ENCODE measurements at regions not wholly inside any gene's neighbourhood (a gene's known extent, or its start where the extent isn't known, plus 50 kb on each side); places are given as distances from the start of the nearest gene placed in this dataset.
"Not testable (repeated sequence)": the region's sequence is repeated elsewhere in the genome, so short reads cannot be mapped to it uniquely, and the experiment has no call there.

DNA sequence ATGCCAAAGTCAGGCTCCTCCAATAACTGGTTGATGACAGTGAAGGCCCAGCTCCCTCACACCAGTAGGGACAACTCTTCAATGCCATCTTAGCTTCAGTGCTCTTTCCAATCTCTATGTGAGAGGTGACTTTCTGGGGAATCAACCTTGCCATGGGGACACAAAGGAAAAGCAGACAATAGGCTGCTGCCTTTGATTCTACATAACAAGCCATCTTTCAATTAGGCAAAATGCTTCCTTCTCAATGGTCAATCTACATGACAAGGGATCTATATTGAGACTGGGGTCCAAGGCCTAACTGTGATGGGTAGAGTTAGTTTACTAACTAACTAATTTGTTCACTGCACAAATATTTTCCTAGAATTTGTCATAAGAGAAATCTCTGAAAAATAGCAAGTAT is 1417.5 kb upstream of the SEL1L start:
- no peak for TF ChIP-seq EZH2 (IDR thresholded peaks at IDR 0.05; ENCODE audit: borderline replicate concordance, low read depth, low read length, severe bottlenecking)
- TF ChIP-seq, protein P1, sequence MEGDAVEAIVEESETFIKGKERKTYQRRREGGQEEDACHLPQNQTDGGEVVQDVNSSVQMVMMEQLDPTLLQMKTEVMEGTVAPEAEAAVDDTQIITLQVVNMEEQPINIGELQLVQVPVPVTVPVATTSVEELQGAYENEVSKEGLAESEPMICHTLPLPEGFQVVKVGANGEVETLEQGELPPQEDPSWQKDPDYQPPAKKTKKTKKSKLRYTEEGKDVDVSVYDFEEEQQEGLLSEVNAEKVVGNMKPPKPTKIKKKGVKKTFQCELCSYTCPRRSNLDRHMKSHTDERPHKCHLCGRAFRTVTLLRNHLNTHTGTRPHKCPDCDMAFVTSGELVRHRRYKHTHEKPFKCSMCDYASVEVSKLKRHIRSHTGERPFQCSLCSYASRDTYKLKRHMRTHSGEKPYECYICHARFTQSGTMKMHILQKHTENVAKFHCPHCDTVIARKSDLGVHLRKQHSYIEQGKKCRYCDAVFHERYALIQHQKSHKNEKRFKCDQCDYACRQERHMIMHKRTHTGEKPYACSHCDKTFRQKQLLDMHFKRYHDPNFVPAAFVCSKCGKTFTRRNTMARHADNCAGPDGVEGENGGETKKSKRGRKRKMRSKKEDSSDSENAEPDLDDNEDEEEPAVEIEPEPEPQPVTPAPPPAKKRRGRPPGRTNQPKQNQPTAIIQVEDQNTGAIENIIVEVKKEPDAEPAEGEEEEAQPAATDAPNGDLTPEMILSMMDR (IDR thresholded peaks at IDR 0.05; ENCODE audit: borderline replicate concordance, extremely low read depth, low read length, poor library complexity, severe bottlenecking), result no peak
- Histone ChIP-seq H2AFZ (ENCODE audit: low read depth, low read length) (no peak overlapping the region), H3K36me3 (ENCODE audit: insufficient read depth, low read length) (no peaks in the 10 kb centered on the region), H3K9ac (ENCODE audit: low read depth, low read length) (no peak overlapping the region), H3K79me2 (ENCODE audit: insufficient read depth, low read length) (no peaks in the 10 kb centered on the region), H3K4me2 (ENCODE audit: insufficient read depth, low read length) (no peak overlapping the region), H4K20me1 (ENCODE audit: insufficient read depth, low read length) (no peaks in the 10 kb centered on the region), H3K4me1 (ENCODE audit: insufficient read depth, low read length) (no peaks in the 10 kb centered on the region), H3K4me3 (ENCODE audit: low read depth in 1 of 2, low read length in 2 of 2) (no peak overlapping the region), H3K9me3 (ENCODE audit: insufficient read depth, low read length, severe bottlenecking) (no peaks in the 10 kb centered on the region), H3K27me3 (ENCODE audit: insufficient read depth, low read length, poor library complexity) (no peaks in the 10 kb centered on the region), H3K27ac (ENCODE audit: low read length) (no peak overlapping the region)
- DNase-seq (no peak), ATAC-seq (ENCODE audit: insufficient read depth, low read depth) (no peak)

DNA sequence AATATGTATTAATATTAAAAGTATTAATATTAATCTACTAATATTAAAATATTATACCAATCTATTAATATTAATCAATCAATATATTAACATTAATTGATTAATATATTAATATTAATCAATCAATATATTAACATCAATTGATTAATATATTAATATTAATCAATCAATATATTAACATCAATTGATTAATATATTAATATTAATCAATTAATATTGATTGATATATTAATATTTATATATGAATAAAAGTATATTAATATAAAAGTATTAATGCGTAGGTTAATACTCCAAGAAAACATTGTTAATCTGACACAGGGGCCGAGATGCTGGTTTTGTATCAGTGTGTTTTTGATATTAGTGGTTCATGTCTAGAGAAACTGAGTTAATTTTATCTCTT is 1430.1 kb upstream of the SEL1L start:
- no peak for DNase-seq
- Histone ChIP-seq H3K9me3 (ENCODE audit: insufficient read depth, low read length, severe bottlenecking) (no peaks in the 10 kb centered on the region), H3K79me2 (ENCODE audit: insufficient read depth, low read length) (no peaks in the 10 kb centered on the region), H3K36me3 (ENCODE audit: insufficient read depth, low read length) (no peaks in the 10 kb centered on the region), H4K20me1 (ENCODE audit: insufficient read depth, low read length) (no peaks in the 10 kb centered on the region), H3K4me2 (ENCODE audit: insufficient read depth, low read length) (no peak overlapping the region), H3K4me1 (ENCODE audit: insufficient read depth, low read length) (no peaks in the 10 kb centered on the region), H3K9ac (ENCODE audit: low read depth, low read length) (no peak overlapping the region), H2AFZ (ENCODE audit: low read depth, low read length) (no peak overlapping the region), H3K4me3 (ENCODE audit: low read depth in 1 of 2, low read length in 2 of 2) (no peak overlapping the region), H3K27me3 (ENCODE audit: insufficient read depth, low read length, poor library complexity) (no peaks in the 10 kb centered on the region), H3K27ac (ENCODE audit: low read length) (no peak overlapping the region)
- TF ChIP-seq, protein P1 (IDR thresholded peaks at IDR 0.05; ENCODE audit: borderline replicate concordance, extremely low read depth, low read length, poor library complexity, severe bottlenecking), result no peak
- no peak for ATAC-seq (ENCODE audit: insufficient read depth, low read depth)

DNA sequence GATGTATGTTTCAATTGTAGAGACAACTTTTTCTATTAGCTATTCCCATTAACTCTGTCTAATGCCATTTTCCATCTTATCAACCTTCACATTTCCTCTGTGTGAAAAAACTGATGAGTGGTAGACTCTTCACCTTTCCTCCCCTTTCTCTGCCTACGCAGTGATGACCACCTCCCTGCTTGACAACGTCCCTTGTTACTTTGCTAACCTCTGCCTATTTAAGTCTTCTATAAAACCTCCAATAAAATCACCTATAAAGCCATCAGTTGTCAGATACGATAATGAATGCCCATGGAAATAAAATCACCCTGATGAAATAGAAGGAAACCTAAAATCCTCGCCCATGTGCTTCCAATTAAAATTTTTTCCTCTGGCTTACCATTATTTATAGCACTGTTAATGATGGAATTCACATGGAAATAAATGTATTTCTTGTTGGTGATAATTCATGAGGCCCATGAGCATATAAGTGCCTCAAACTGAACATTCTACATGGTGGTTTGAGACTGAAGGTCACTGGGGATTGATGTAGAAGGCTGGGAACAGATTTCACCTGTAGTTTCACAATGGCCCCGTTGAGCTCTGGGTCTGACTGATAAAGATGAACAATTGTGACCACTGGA is 1454.0 kb upstream of the SEL1L start:
- Histone ChIP-seq H3K27ac (ENCODE audit: low read length) (no peak overlapping the region), H3K9me3 (ENCODE audit: insufficient read depth, low read length, severe bottlenecking) (no peaks in the 10 kb centered on the region), H3K79me2 (ENCODE audit: insufficient read depth, low read length) (no peaks in the 10 kb centered on the region), H3K36me3 (ENCODE audit: insufficient read depth, low read length) (no peaks in the 10 kb centered on the region), H3K4me1 (ENCODE audit: insufficient read depth, low read length) (no peaks in the 10 kb centered on the region), H3K9ac (ENCODE audit: low read depth, low read length) (no peak overlapping the region), H4K20me1 (ENCODE audit: insufficient read depth, low read length) (no peaks in the 10 kb centered on the region), H3K4me3 (ENCODE audit: low read depth in 1 of 2, low read length in 2 of 2) (no peak overlapping the region), H3K4me2 (ENCODE audit: insufficient read depth, low read length) (no peak overlapping the region), H3K27me3 (ENCODE audit: insufficient read depth, low read length, poor library complexity) (no peaks in the 10 kb centered on the region), H2AFZ (ENCODE audit: low read depth, low read length) (no peak overlapping the region)
- no peak for ATAC-seq (ENCODE audit: insufficient read depth, low read depth)
- DNase-seq, result no peak
- TF ChIP-seq EZH2 (IDR thresholded peaks at IDR 0.05; ENCODE audit: borderline replicate concordance, low read depth, low read length, severe bottlenecking), result no peak
- TF ChIP-seq, protein P1 (IDR thresholded peaks at IDR 0.05; ENCODE audit: borderline replicate concordance, extremely low read depth, low read length, poor library complexity, severe bottlenecking), result no peak

DNA sequence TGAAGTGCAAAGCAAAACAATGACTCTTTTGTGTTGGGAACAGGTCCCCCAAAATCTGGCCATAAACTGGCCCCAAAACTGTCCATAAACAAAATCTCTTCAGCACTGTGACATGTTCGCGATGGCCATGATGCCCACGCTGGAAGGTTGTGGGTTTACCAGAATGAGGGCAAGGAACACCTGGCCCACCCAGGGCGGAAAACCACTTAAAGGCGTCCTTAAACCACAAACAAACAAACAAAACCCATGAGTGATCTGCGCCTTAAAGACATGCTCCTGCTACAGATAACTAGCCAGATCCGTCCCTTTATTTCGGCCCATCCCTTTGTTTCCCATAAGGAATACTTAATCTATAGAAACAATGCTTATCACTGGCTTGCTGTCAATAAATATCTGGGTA is 1460.9 kb upstream of the SEL1L start:
- not testable (repeated sequence) for H3K9ac ChIP-seq (ENCODE audit: low read depth, low read length); H3K27me3 ChIP-seq (ENCODE audit: insufficient read depth, low read length, poor library complexity); H3K36me3 ChIP-seq (ENCODE audit: insufficient read depth, low read length); H3K79me2 ChIP-seq (ENCODE audit: insufficient read depth, low read length); DNase-seq; H3K4me2 ChIP-seq (ENCODE audit: insufficient read depth, low read length); H3K27ac ChIP-seq (ENCODE audit: low read length); H3K4me1 ChIP-seq (ENCODE audit: insufficient read depth, low read length); H3K9me3 ChIP-seq (ENCODE audit: insufficient read depth, low read length, severe bottlenecking); H2AFZ ChIP-seq (ENCODE audit: low read depth, low read length); H4K20me1 ChIP-seq (ENCODE audit: insufficient read depth, low read length); H3K4me3 ChIP-seq (ENCODE audit: low read depth in 1 of 2, low read length in 2 of 2); ATAC-seq (ENCODE audit: insufficient read depth, low read depth)

Measured in DND-41 (cell line).